ENCODE measurements at regions not wholly inside any gene's neighbourhood (a gene's known extent, or its start where the extent isn't known, plus 50 kb on each side); places are given as distances from the start of the nearest gene placed in this dataset.
"Not testable (repeated sequence)": the region's sequence is repeated elsewhere in the genome, so short reads cannot be mapped to it uniquely, and the experiment has no call there.

- no peak for DNase-seq (ENCODE audit: low spot score)
- TF ChIP-seq, protein P1, sequence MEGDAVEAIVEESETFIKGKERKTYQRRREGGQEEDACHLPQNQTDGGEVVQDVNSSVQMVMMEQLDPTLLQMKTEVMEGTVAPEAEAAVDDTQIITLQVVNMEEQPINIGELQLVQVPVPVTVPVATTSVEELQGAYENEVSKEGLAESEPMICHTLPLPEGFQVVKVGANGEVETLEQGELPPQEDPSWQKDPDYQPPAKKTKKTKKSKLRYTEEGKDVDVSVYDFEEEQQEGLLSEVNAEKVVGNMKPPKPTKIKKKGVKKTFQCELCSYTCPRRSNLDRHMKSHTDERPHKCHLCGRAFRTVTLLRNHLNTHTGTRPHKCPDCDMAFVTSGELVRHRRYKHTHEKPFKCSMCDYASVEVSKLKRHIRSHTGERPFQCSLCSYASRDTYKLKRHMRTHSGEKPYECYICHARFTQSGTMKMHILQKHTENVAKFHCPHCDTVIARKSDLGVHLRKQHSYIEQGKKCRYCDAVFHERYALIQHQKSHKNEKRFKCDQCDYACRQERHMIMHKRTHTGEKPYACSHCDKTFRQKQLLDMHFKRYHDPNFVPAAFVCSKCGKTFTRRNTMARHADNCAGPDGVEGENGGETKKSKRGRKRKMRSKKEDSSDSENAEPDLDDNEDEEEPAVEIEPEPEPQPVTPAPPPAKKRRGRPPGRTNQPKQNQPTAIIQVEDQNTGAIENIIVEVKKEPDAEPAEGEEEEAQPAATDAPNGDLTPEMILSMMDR (IDR thresholded peaks at IDR 0.05; ENCODE audit: borderline replicate concordance, control extremely low read depth, extremely low read depth, insufficient read depth, missing control alignments): no peak
- in situ Hi-C loops (cut with MboI; ENCODE audit: low sequenced_read_pairs, unreplicated experiment): no loop called here
These were observed 156.9 kb downstream of the GPX5 start for GRCh38 chr6:28682542-28682941.

- in situ Hi-C loops (cut with MboI; ENCODE audit: low sequenced_read_pairs, unreplicated experiment); DNase-seq (ENCODE audit: low spot score): not testable (repeated sequence)
These were observed 157.4 kb downstream of the GPX5 start for GRCh38 chr6:28682956-28683685.

GRCh38 chr6:28683945-28684538 lies 158.4 kb downstream of the GPX5 start:
- DNase-seq (ENCODE audit: low spot score): no peak
- in situ Hi-C loops (cut with MboI; ENCODE audit: low sequenced_read_pairs, unreplicated experiment): no loop called here

DNA sequence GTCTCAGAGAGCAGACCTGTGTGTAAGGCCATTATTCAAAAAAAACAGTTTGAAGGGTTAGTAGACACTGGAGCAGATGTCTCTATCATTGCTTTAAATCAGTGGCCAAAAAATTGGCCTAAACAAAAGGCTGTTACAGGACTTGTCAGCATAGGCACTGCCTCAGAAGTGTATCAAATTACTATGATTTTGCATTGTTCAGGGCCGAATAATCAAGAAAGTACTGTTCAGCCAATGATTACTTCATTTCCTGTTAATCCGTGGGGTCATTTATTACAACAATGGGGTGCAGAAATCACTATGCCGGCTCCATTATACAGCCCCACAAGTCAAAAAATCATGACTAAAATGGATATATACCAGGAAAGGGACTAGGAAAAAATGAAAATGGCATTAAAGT lies 160.3 kb downstream of the GPX5 start:
- DNase-seq (ENCODE audit: low spot score); in situ Hi-C loops (cut with MboI; ENCODE audit: low sequenced_read_pairs, unreplicated experiment): not testable (repeated sequence)

More at GRCh38 chr6:28683945-28684538, 158.4 kb downstream of the GPX5 start:
- TF ChIP-seq, protein P1 (IDR thresholded peaks at IDR 0.05; ENCODE audit: borderline replicate concordance, control extremely low read depth, extremely low read depth, insufficient read depth, missing control alignments): peak; percentile 68

DNA sequence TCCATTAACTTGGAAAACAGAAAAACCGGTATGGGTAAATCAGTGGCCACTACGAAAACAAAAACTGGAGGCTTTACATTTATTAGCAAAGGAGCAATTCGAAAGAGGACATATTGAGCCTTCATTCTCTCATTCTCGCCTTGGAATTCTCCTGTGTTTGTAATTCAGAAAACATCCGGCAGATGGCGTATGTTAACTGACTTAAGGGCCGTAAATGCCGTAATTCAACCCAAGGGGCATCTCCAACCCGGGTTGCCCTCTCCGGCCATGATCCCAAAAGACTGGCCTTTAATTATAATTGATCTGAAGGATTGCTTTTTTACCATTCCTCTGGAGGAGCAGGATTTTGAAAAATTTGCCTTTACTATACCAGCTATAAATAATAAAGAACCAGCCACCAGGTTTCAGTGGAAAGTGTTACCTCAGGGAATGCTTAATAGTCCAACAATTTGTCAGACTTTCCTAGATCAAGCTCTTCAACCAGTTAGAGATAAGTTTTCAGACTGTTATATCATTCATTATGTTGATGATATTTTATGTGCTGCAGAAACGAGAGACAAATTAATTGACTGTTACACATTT lies 160.9 kb downstream of the GPX5 start:
- in situ Hi-C loops (cut with MboI; ENCODE audit: low sequenced_read_pairs, unreplicated experiment): not testable (repeated sequence)
- DNase-seq (ENCODE audit: low spot score): peak; percentile 34
- TF ChIP-seq, protein P1 (IDR thresholded peaks at IDR 0.05; ENCODE audit: borderline replicate concordance, control extremely low read depth, extremely low read depth, insufficient read depth, missing control alignments): peak; percentile 62

GRCh38 chr6:28687309-28687981 lies 161.8 kb downstream of the GPX5 start:
- in situ Hi-C loops (cut with MboI; ENCODE audit: low sequenced_read_pairs, unreplicated experiment); DNase-seq (ENCODE audit: low spot score): not testable (repeated sequence)

- DNase-seq (ENCODE audit: low spot score): not testable (repeated sequence)
- in situ Hi-C loops (cut with MboI; ENCODE audit: low sequenced_read_pairs, unreplicated experiment): loop anchor here (10.0 kb wide), 1 partner anchor 323 kb away; no protein-coding TSS in a partner anchor
These were observed 166.3 kb downstream of the GPX5 start for GRCh38 chr6:28691991-28692390.

- TF ChIP-seq, protein P1 (IDR thresholded peaks at IDR 0.05; ENCODE audit: borderline replicate concordance, control extremely low read depth, extremely low read depth, insufficient read depth, missing control alignments): no peak
- in situ Hi-C loops (cut with MboI; ENCODE audit: low sequenced_read_pairs, unreplicated experiment): loop anchor here (10.0 kb wide), 1 partner anchor 322 kb away; no protein-coding TSS in a partner anchor
- no peak for DNase-seq (ENCODE audit: low spot score)
These were observed 167.5 kb downstream of the GPX5 start for GRCh38 chr6:28693033-28693750.

All from GM13976 (cell line).